Caco-2 (cell line): ENCODE measurements at regions not wholly inside any gene's neighbourhood (a gene's known extent, or its start where the extent isn't known, plus 50 kb on each side); places are given as distances from the start of the nearest gene placed in this dataset.

Source experiments
- BruUV-seq: library from RNA; stranded (reverse); fragments of 400-500 nt; replicated peaks from 2 replicates; lab custom pipeline; 2021; lab: Mats Ljungman, UMichigan
- CTCF ChIA-PET: fragments of 300-600 bp; sonication (Branson Sonifier 250); formaldehyde crosslinking; loops from one replicate; lab custom pipeline; 2022; ENCODE audit warnings: antibody characterized with exemption; lab: Charles Lee
- POLR2A ChIA-PET: fragments of 300-600 bp; sonication (Branson Sonifier 250); formaldehyde crosslinking; loops from one replicate; lab custom pipeline; 2022; ENCODE audit warnings: antibody characterized with exemption; lab: Charles Lee
- DNase-seq, 2 experiments: peaks; one replicate each; pipeline versions ENCODE4 v3.0.0 to v3.0.0-alpha.2; 2020 to 2022
- H3K27me3 ChIP-seq: replicated peaks from 2 replicates; pipeline ENCODE4 v1.6.0; 2011; ENCODE audit warnings: low read length; ENCODE audit not compliant: control insufficient read depth, insufficient read depth
- H3K36me3 ChIP-seq: 2 replicates; pipeline ENCODE4 v1.5.1; 2011; ENCODE audit warnings: low read length; ENCODE audit not compliant: control insufficient read depth, insufficient read depth
- H3K4me1 ChIP-seq: fragments of 250-450 bp; sonication (Bioruptor Pico); 2 replicates; pipeline ENCODE4 v1.5.1; 2020; ENCODE audit warnings: mild to moderate bottlenecking
- H3K4me3 ChIP-seq: 2 replicates; pipeline ENCODE4 v1.5.1; 2011; ENCODE audit warnings: low read depth, mild to moderate bottlenecking, control low read depth, low read length
- H3K9me3 ChIP-seq: fragments of 250-450 bp; sonication (Bioruptor Pico); 2 replicates; pipeline ENCODE4 v1.5.1; 2020; ENCODE audit warnings: mild to moderate bottlenecking, moderate library complexity
- H3K27ac Mint-ChIP-seq: one replicate; pipeline ENCODE4 v1.8.0; 2022; ENCODE audit warnings: mixed read lengths; ENCODE audit not compliant: unreplicated experiment
- H3K27me3 Mint-ChIP-seq: one replicate; pipeline ENCODE4 v1.8.0; 2022; ENCODE audit warnings: mixed read lengths; ENCODE audit not compliant: insufficient read depth, unreplicated experiment
- H3K36me3 Mint-ChIP-seq: one replicate; pipeline ENCODE4 v1.8.0; 2022; ENCODE audit warnings: mild to moderate bottlenecking, mixed read lengths; ENCODE audit not compliant: insufficient read depth, unreplicated experiment
- H3K4me1 Mint-ChIP-seq: one replicate; pipeline ENCODE4 v1.8.0; 2022; ENCODE audit warnings: low read depth, mixed read lengths; ENCODE audit not compliant: unreplicated experiment
- H3K4me3 Mint-ChIP-seq: one replicate; pipeline ENCODE4 v1.8.0; 2022; ENCODE audit warnings: mild to moderate bottlenecking, moderate library complexity, mixed read lengths; ENCODE audit not compliant: unreplicated experiment
- H3K9me3 Mint-ChIP-seq: one replicate; pipeline ENCODE4 v1.8.0; 2022; ENCODE audit warnings: mixed read lengths; ENCODE audit not compliant: unreplicated experiment
- intact Hi-C: fragments of 100-400 bp; cut with micrococcal nuclease; formaldehyde crosslinking; loops from one replicate; pipeline ENCODE4 v1.10.0; 2022; ENCODE audit not compliant: unreplicated experiment
- TF ChIP-seq, protein P1 (sequence below), 2 experiments: fragments of 200-600 bp in 1 of 2; IDR thresholded peaks; 1 replicate in 1 of 2; 2 replicates in 1 of 2; pipeline versions ENCODE4 v1.5.1 to v1.8.0; 2011 to 2022; ENCODE audit warnings: antibody characterized with exemption in 1 of 2, control low read depth in 1 of 2, inconsistent platforms in 1 of 2, low read depth in 1 of 2, low read length in 1 of 2, mild to moderate bottlenecking in 1 of 2, moderate library complexity in 1 of 2; ENCODE audit not compliant: insufficient read depth in 1 of 2, severe bottlenecking in 1 of 2, unreplicated experiment in 1 of 2

DNA sequence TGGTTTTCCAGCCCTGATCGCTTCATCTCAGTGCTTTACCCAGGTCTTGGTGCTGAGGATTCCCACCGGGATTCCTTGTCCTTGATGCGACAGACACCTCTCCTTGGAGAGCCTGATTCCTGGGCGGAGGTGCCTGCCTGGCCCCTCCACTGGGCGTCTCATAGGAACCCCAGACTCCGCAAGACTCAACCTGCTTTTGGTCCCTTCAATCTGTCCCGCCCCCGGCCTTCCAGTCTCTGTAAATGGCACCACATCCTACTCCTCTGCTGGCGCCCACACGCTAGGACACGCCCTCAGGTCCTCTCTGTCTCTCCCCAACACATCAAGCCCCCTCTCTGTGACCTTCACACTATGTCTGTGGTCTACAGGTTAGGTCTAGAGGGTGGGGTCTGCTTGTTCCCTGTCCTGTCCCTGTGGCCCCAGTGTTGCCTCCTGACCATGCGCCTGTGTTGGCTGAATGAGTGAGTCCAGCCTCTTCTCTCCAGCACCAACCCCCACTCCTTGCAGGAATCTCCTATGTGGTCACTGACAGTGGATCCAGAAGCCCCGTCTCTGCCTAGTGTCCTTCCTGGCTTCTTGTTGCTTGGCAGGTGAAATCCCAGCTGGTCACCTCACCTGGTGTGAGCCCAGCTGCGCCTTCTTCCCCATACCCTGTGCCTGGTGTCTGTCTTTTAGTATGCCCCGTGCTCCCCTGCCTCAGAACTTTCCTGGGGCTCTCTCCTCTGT is 119.7 kb upstream of the C1orf174 start:
- peaks cover 7% of the 10 kb centered on the region for H3K4me1 Mint-ChIP-seq
- POLR2A ChIA-PET = no interaction called here
- H3K27ac Mint-ChIP-seq = no peak overlapping the region
- TF ChIP-seq, protein P1, sequence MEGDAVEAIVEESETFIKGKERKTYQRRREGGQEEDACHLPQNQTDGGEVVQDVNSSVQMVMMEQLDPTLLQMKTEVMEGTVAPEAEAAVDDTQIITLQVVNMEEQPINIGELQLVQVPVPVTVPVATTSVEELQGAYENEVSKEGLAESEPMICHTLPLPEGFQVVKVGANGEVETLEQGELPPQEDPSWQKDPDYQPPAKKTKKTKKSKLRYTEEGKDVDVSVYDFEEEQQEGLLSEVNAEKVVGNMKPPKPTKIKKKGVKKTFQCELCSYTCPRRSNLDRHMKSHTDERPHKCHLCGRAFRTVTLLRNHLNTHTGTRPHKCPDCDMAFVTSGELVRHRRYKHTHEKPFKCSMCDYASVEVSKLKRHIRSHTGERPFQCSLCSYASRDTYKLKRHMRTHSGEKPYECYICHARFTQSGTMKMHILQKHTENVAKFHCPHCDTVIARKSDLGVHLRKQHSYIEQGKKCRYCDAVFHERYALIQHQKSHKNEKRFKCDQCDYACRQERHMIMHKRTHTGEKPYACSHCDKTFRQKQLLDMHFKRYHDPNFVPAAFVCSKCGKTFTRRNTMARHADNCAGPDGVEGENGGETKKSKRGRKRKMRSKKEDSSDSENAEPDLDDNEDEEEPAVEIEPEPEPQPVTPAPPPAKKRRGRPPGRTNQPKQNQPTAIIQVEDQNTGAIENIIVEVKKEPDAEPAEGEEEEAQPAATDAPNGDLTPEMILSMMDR (IDR thresholded peaks at IDR 0.05; ENCODE audit: insufficient read depth in 1 of 2, low read depth in 1 of 2, low read length in 1 of 2, severe bottlenecking in 1 of 2, unreplicated experiment in 1 of 2) = no peak
- peaks cover 25% of the 10 kb centered on the region for H3K27me3 Mint-ChIP-seq
- H3K4me3 Mint-ChIP-seq = no peak overlapping the region
- no peak for DNase-seq
- Histone ChIP-seq H3K9me3 (no peaks in the 10 kb centered on the region), H3K4me3 (no peak overlapping the region), H3K4me1 (no peaks in the 10 kb centered on the region), H3K36me3 (no peaks in the 10 kb centered on the region), H3K27me3 (no peaks in the 10 kb centered on the region)
- intact Hi-C loops = no loop called here
- BruUV-seq = no TSS peak
- H3K9me3 Mint-ChIP-seq = peaks cover 6% of the 10 kb centered on the region
- H3K36me3 Mint-ChIP-seq = no peaks in the 10 kb centered on the region
- CTCF ChIA-PET = no interaction called here

- Histone ChIP-seq H3K27me3 (no peaks in the 10 kb centered on the region), H3K36me3 (no peaks in the 10 kb centered on the region), H3K4me3 (no peak overlapping the region), H3K9me3 (no peaks in the 10 kb centered on the region), H3K4me1 (no peaks in the 10 kb centered on the region)
- POLR2A ChIA-PET = no interaction called here
- Mint-ChIP-seq H3K4me3 (no peak overlapping the region), H3K27me3 (peaks cover 25% of the 10 kb centered on the region), H3K9me3 (peaks cover 12% of the 10 kb centered on the region), H3K36me3 (no peaks in the 10 kb centered on the region), H3K4me1 (peaks cover 7% of the 10 kb centered on the region), H3K27ac (no peak overlapping the region)
- TF ChIP-seq, protein P1 (IDR thresholded peaks at IDR 0.05; ENCODE audit: insufficient read depth in 1 of 2, low read depth in 1 of 2, low read length in 1 of 2, severe bottlenecking in 1 of 2, unreplicated experiment in 1 of 2) = no peak
- no TSS peak for BruUV-seq
- intact Hi-C loops = no loop called here
- no peak for DNase-seq
- CTCF ChIA-PET = no interaction called here
Measured at GRCh38 chr1:4020449-4020848, 120.4 kb upstream of the C1orf174 start.

DNA sequence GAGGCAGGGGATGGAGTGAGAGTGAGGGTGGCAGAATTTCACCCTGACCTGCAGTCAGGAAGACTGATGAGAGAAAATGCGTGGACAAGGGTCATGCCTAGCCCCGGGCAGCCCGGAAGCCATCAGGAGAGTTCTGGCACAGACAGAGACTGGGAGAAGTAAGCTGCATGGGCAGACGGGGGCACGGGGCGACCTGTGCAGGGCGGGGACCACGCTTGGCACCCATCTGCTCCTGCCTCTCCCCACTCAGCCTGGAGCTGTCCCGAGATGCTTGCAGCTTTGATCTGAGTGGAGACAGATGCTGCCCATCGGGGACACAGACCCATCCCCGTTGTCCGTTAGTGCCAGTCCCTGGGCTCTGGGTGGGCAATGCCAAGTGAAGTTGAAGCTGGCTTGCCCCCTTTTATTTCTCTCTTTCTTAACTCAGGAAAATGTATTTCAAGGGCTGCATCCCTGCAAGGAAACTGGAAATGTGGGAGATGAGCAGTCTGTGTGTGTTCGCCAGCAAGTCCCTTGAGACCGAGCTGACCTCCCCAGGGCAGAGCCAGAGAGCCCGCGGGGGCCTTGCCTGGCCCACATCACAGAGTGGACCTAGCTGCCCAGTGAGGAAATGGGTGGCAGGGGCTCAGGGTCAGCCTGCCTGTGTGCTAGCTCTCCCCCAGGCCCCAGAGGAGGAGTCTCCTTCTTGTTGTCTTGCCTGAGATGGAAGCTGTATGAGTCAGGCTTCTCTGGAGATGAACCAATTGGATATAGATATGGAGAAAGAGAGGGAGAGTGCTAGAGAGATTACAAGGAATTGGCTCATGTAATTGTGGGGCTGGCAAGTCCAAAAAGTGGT is 121.3 kb upstream of the C1orf174 start:
- H3K4me3 Mint-ChIP-seq = no peak overlapping the region
- H3K9me3 Mint-ChIP-seq = peaks cover 12% of the 10 kb centered on the region
- Histone ChIP-seq H3K27me3 (no peaks in the 10 kb centered on the region), H3K9me3 (no peaks in the 10 kb centered on the region), H3K36me3 (no peaks in the 10 kb centered on the region), H3K4me1 (no peaks in the 10 kb centered on the region), H3K4me3 (no peak overlapping the region)
- H3K27ac Mint-ChIP-seq = no peak overlapping the region
- CTCF ChIA-PET = no interaction called here
- no peak for DNase-seq
- intact Hi-C loops = no loop called here
- H3K27me3 Mint-ChIP-seq = peaks cover 19% of the 10 kb centered on the region
- POLR2A ChIA-PET = no interaction called here
- H3K4me1 Mint-ChIP-seq = no peaks in the 10 kb centered on the region
- no TSS peak for BruUV-seq
- no peaks in the 10 kb centered on the region for H3K36me3 Mint-ChIP-seq
- TF ChIP-seq, protein P1 (IDR thresholded peaks at IDR 0.05; ENCODE audit: insufficient read depth in 1 of 2, low read depth in 1 of 2, low read length in 1 of 2, severe bottlenecking in 1 of 2, unreplicated experiment in 1 of 2) = no peak
